Ureter (tissue), 1 donor: ENCODE measurements at regions not wholly inside any gene's neighbourhood (a gene's known extent, or its start where the extent isn't known, plus 50 kb on each side); places are given as distances from the start of the nearest gene placed in this dataset.
"Not testable (repeated sequence)": the region's sequence is repeated elsewhere in the genome, so short reads cannot be mapped to it uniquely, and the experiment has no call there.

Experiments
- DNase-seq: peaks from one replicate; pipeline ENCODE4 v3.0.0-alpha.2; 2020; ENCODE audit warnings: low spot score
- donor health status: DM: yes; HTN: yes; CAD: no.

DNA sequence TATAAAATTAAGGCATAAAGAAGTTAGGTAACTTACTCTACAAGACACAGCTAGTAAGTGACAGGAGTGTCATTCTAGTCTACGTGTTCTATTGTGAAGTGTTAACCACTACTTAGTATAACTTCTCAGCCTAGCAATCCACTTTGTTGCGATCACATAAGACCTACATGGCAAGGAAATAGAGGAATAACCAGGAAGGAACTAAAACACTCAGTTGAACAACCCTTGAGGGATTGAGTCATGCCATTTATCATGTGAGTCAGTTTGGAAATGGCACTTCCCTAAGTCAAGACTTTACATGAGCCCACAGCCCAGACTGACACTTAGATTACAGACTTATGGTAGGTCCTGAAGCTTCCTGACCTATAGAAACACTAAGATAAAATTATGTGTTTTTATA is 279.5 kb upstream of the PCDH20 start:
- DNase-seq, result no peak

DNA sequence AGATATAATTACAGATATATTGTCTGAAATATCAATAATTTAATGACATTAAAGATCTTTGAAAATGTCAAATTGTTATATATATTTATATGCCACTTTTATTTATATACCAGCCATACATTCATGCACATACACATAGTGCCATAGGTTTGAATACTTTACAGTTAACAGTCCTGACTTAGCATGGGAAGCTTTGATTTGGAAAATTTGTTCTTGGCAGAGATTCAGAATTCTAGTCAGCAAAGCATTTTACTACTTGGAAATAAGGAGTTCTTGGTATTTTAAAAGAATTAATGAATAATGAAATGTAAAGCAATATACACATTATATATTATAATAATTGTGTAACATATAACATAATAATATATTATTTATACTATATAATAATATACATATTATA is 277.0 kb upstream of the PCDH20 start:
- no peak for DNase-seq

DNA sequence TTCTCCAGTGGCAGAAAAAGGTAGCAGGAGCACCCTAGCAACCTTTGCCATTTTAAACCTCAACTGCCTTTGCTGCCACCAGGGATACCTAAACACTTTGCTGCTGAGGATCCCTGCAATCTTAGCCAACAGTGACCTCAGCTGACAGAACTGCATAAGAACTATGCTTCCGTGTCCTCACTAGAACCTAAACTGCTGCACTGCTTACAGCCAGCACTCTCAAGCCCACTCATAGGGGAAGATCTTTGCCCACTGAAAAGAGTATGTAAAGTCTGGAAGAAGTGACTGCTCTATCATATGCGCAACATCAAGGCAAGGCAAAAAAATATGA is 270.0 kb upstream of the PCDH20 start:
- DNase-seq, result no peak

DNA sequence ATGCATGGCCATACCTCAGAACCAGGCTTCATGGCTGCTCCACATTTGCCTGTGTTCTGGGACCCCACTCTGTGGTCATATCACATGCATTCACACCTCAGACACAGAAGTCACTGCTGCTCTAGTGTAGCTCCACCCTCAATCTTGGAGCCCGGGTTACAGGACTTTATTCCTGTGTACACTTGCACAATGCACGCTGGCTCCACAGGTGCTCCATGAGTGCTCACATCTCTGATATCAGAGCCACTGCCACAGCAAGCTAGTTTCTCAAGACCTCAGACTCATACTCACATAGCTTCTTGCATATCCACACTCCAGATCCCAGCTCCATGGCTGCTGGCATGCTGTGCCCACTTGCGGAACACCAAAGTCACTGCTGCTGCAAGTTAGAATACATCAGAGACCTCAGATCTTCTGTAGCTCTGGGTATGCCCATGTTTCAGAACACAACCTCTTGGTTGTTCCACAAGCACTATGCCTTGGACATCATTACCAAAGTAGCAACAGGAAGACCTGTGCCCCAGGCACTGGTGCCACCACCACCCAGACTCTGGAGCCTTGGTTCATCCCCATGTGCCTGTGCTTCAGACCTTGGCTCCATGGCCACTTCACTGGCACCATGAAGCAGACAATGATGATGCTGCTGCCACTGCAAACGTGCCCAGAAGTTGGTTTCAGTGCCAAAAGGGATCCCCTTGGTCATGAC is 269.5 kb upstream of the PCDH20 start:
- no peak for DNase-seq

- DNase-seq, result no peak
Observed at GRCh38 chr13:61672756-61673155, 257.1 kb upstream of the PCDH20 start.

GRCh38 chr13:61670384-61671161 is 254.9 kb upstream of the PCDH20 start:
- no peak for DNase-seq

GRCh38 chr13:61664801-61665705 is 249.4 kb upstream of the PCDH20 start:
- DNase-seq, result no peak

- no peak for DNase-seq
Observed at GRCh38 chr13:61654481-61654880, 238.8 kb upstream of the PCDH20 start.

GRCh38 chr13:61648547-61648946 is 232.9 kb upstream of the PCDH20 start:
- no peak for DNase-seq

DNA sequence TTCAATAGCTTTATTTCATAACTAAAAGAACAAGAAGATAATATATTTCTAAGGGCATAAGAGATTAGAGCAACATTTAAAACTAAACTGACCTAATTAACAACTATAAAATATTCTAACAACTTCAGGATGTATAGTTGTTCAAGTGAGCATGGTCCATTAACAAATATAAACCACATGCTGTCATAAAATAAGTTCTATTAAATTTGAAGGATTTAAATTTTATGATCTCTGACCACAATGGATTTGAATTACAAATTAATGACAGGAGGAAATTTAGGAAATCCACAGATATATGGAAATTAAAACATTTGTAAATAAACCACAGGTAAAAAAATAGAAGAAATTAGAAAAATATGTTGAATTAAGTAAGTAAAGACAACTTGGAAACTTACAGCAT is 196.5 kb upstream of the PCDH20 start:
- no peak for DNase-seq

DNA sequence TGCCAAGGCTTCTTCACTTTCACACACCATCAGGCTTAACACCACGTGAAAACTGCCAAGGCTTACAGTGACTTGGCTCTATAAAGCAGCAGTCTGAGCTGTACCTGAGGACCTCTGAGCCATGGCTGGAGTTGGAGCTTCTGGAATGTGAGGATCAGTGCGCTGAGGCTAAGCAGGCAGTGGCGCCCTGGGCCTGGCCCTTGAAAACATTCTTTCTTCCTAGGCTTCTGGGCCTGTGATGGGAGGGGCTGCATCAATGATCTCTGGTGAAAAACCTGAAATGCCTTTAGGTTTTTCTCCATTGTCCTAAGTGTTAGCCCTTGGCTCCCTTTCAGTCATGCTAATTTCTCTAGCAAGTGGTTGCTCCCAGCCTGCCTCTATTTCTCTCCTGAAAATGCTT is 192.5 kb upstream of the PCDH20 start:
- no peak for DNase-seq

GRCh38 chr13:61600360-61601033 is 184.8 kb upstream of the PCDH20 start:
- DNase-seq, result no peak

DNA sequence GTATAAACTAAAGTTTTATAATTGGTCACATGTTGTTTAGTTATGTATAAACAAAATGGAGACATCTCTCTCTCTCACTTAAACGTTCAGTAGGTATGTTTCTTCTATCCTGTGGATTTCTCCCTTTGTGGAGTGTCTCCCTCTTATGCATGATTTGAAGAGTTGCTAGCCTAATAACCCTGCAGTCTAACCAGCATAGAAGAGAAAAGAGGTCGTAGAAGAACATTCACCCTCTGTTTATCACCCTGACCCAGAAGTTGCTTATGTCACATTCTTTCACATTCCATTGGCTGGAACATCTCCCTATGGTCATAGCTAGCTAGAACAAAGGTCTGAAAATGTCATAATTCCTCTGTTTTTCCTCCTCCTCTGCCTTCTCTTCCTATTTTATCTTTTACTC is 176.8 kb upstream of the PCDH20 start:
- DNase-seq, result no peak

GRCh38 chr13:61575973-61576372 is 160.3 kb upstream of the PCDH20 start:
- no peak for DNase-seq

GRCh38 chr13:61563645-61564044 is 148.0 kb upstream of the PCDH20 start:
- DNase-seq, result no peak

DNA sequence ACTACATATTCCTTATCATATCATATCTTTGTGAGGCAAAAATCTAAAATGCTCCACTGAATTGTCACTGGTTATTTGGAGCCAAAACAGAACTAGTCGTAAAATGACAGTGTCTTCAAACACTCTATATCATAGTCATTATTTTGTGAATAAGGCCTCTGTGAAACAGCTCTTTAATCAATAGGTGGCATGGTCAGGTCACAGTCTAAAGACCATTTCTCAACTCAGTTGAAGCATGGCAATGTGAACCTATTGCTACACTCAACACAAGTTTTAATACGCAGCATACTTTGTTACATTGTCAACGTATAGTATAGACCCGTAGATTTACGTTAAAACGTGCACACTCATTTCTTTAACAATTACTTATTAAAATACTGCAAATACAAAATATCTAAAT is 131.3 kb upstream of the PCDH20 start:
- DNase-seq, result no peak

GRCh38 chr13:61546413-61546812 is 130.8 kb upstream of the PCDH20 start:
- no peak for DNase-seq

GRCh38 chr13:61536433-61536832 is 120.8 kb upstream of the PCDH20 start:
- no peak for DNase-seq

DNA sequence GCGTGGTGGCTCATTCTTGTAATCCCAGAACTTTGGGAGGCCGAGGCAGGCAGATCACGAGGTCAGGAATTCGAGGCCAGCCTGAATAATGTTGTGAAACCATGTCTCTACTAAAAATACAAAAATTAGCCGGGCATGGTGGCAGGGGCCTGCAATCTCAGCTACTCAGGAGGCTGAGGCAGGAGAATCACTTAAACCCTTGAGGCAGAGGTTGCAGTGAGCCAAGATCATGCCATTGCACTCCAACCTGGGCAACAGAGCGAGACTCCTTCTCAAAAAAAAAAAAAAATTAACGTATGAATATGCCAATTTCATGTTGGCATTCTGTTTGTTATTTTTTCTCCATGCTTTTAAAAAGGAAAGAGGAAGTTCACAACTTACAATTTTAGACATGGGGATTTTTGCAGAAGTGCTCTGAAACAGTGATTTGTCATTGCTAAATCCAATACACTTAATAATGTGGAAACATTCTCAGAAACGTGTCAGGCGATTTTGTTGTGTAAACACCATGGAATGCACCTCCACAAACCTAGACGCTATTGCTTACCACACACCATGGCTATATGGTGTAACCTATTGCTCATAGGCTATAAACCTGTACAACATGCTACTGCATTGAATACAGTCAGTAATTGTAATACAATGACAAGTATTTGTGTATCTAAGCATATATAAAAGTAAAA is 115.9 kb upstream of the PCDH20 start:
- no peak for DNase-seq

DNA sequence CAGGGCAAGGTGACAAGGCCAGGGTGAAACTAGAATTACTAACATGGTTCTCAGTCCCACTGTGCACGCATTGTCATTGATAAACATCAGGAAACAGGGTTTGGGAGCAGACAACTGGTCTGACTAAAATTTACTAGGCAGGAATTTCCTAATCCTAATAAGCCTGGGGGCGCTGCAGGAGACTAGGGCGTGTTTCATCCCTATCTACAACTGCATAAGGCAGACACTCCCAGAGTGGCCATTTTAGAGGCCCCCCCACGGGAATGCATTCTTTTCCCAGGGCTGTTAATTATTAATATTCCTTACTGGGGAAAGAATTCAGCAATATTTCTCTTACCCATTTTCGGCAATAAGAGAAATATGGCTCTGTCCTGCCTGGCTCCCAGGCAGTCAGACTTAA is 103.6 kb upstream of the PCDH20 start:
- DNase-seq, result not testable (repeated sequence)

GRCh38 chr13:61508936-61509335 is 93.3 kb upstream of the PCDH20 start:
- DNase-seq, result no peak
